ENCODE measurements at regions not wholly inside any gene's neighbourhood (a gene's known extent, or its start where the extent isn't known, plus 50 kb on each side); places are given as distances from the start of the nearest gene placed in this dataset.

- H2AFZ ChIP-seq: 0 out of 2 replicates have a peak overlapping the region, but pooled peaks have one; percentile 27
- no peaks in the 10 kb centered on the region for H3K4me1 ChIP-seq (replicated peaks; ENCODE audit: insufficient read depth)
- no peaks in the 10 kb centered on the region for H3K9me3 ChIP-seq (ENCODE audit: insufficient read depth, low read depth)
- H4K20me1 ChIP-seq (ENCODE audit: insufficient read depth): no peaks in the 10 kb centered on the region
- no peaks in the 10 kb centered on the region for H3K9me2 ChIP-seq (ENCODE audit: insufficient read depth)
- TF ChIP-seq CTCF (conservative IDR thresholded peaks at IDR 0.05) (no peak), EZH2 (IDR thresholded peaks at IDR 0.05; ENCODE audit: low read depth) (no peak)
- H3F3A ChIP-seq (ENCODE audit: insufficient read depth, low read depth): no peaks in the 10 kb centered on the region
- H3K79me2 ChIP-seq (ENCODE audit: low read depth): no peaks in the 10 kb centered on the region
- no peak overlapping the region for H3K27ac ChIP-seq
- H3K27me3 ChIP-seq (ENCODE audit: insufficient read depth, low read depth): no peaks in the 10 kb centered on the region
- DNase-seq: no peak
- H3K36me3 ChIP-seq (ENCODE audit: low read depth): no peaks in the 10 kb centered on the region
- intact Hi-C loops (cut with micrococcal nuclease; ENCODE audit: unreplicated experiment): no loop called here
- BruUV-seq (replicated peaks): no TSS peak
- CTCF ChIA-PET: no interaction called here
- H3K4me2 ChIP-seq: no peak overlapping the region
- H3K4me3 ChIP-seq: no peak overlapping the region
- POLR2A ChIA-PET (ENCODE audit: unreplicated experiment): no interaction called here
Measured at GRCh38 chr4:158056689-158057245, 116.1 kb downstream of the GASK1B start.

GRCh38 chr4:158055668-158056067, 117.2 kb downstream of the GASK1B start:
- H3K4me3 ChIP-seq: no peak overlapping the region
- TF ChIP-seq EZH2 (IDR thresholded peaks at IDR 0.05; ENCODE audit: low read depth): no peak
- TF ChIP-seq CTCF (conservative IDR thresholded peaks at IDR 0.05): no peak
- H3K9me3 ChIP-seq (ENCODE audit: insufficient read depth, low read depth): no peaks in the 10 kb centered on the region
- H3K79me2 ChIP-seq (ENCODE audit: low read depth): no peaks in the 10 kb centered on the region
- no peak overlapping the region for H2AFZ ChIP-seq
- H3K27ac ChIP-seq: no peak overlapping the region
- BruUV-seq (replicated peaks): no TSS peak
- DNase-seq: no peak
- ChIA-PET POLR2A (ENCODE audit: unreplicated experiment) (no interaction called here), CTCF (no interaction called here)
- H3K4me1 ChIP-seq (replicated peaks; ENCODE audit: insufficient read depth): no peaks in the 10 kb centered on the region
- H3K36me3 ChIP-seq (ENCODE audit: low read depth): no peaks in the 10 kb centered on the region
- no peaks in the 10 kb centered on the region for H3F3A ChIP-seq (ENCODE audit: insufficient read depth, low read depth)
- H4K20me1 ChIP-seq (ENCODE audit: insufficient read depth): no peaks in the 10 kb centered on the region
- H3K4me2 ChIP-seq: no peak overlapping the region
- H3K27me3 ChIP-seq (ENCODE audit: insufficient read depth, low read depth): no peaks in the 10 kb centered on the region
- intact Hi-C loops (cut with micrococcal nuclease; ENCODE audit: unreplicated experiment): no loop called here
- no peaks in the 10 kb centered on the region for H3K9me2 ChIP-seq (ENCODE audit: insufficient read depth)

DNA sequence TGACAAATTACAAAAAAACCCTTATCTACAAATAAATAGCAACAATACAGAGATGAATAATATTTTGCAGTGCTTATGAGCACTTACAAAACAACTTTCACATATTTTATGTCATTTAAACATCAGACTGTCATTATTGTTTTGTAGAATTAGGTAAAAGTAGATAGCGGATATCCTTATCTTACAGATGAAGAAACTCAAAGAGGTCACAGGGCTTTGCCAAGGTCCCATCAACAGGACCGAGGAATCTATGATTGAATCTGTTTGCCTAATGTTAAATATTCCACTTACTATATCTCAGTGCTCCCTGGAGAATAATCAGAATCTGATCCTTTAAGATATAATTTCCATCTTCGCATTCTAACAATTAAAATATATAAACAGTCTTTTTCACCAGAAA, 119.0 kb downstream of the GASK1B start:
- Histone ChIP-seq H3K27me3 (ENCODE audit: insufficient read depth, low read depth) (no peaks in the 10 kb centered on the region), H3K79me2 (ENCODE audit: low read depth) (no peaks in the 10 kb centered on the region), H4K20me1 (ENCODE audit: insufficient read depth) (no peaks in the 10 kb centered on the region), H3K4me2 (no peak overlapping the region), H2AFZ (no peak overlapping the region), H3K9me2 (ENCODE audit: insufficient read depth) (no peaks in the 10 kb centered on the region), H3K4me3 (no peak overlapping the region), H3F3A (ENCODE audit: insufficient read depth, low read depth) (no peaks in the 10 kb centered on the region), H3K4me1 (replicated peaks; ENCODE audit: insufficient read depth) (no peaks in the 10 kb centered on the region), H3K27ac (no peak overlapping the region), H3K9me3 (ENCODE audit: insufficient read depth, low read depth) (no peaks in the 10 kb centered on the region), H3K36me3 (ENCODE audit: low read depth) (no peaks in the 10 kb centered on the region)
- DNase-seq: no peak
- intact Hi-C loops (cut with micrococcal nuclease; ENCODE audit: unreplicated experiment): no loop called here
- CTCF ChIA-PET: no interaction called here
- POLR2A ChIA-PET (ENCODE audit: unreplicated experiment): no interaction called here
- no TSS peak for BruUV-seq (replicated peaks)
- TF ChIP-seq CTCF (conservative IDR thresholded peaks at IDR 0.05) (no peak), EZH2 (IDR thresholded peaks at IDR 0.05; ENCODE audit: low read depth) (no peak)

All from PC-9 (cell line).